Left kidney (tissue), 1 donor: ENCODE measurements at regions not wholly inside any gene's neighbourhood (a gene's known extent, or its start where the extent isn't known, plus 50 kb on each side); places are given as distances from the start of the nearest gene placed in this dataset.
A peak's percentile ranks its signal among the peaks of the same experiment; 100 is the strongest.

Experiments used
- DNase-seq: peaks from one replicate; pipeline ENCODE4 v3.0.0-alpha.2; 2013

DNA sequence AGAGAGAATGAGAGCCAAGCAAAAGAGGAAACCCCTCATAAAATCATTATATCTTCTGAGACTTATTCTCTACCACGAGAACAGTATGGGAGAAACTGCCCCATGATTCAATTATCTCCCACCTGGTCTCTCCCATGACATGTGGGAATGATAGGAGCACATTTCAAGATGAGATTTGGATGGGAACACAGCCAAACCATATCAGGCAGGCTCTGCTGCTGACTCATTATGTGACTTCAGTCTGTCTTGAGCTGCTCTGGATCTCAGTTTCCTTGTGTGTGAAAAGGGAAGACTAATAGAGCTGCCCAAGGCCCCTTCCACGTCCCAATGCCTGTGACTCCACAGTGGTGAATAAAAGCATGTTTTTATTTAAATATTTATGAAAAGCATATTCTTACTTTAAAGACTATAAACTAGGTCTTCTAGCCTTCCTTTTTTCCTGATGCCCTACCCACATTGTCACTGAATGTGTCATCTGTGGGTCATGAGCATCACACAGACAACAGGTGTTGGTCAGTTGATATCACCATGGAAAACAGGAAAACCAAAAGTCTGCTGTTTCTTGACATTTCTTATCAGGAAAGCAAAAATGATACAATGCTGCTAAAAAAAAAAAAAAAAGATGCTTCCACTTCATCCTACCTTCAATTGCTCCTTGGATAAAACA is 96.0 kb upstream of the PPP2R3A start:
- DNase-seq = no peak

DNA sequence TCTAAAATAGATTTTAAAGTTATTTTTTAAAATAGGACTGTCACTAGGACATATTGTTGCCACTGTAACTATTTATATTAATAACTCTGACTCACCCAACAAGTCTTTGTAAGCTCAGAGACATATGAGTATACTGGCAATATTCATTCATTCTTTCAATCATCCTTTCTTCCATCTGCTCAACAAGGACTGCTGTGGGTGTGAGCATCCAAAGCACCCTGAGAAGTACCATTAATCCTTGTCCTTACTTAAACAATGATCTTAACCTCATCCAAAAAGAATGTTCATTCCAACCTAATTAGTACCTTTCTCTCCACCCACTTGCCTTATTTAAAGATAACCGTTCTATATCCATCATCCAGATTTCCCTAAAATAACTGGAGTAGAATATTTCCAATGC is 94.2 kb upstream of the PPP2R3A start:
- DNase-seq = no peak

DNA sequence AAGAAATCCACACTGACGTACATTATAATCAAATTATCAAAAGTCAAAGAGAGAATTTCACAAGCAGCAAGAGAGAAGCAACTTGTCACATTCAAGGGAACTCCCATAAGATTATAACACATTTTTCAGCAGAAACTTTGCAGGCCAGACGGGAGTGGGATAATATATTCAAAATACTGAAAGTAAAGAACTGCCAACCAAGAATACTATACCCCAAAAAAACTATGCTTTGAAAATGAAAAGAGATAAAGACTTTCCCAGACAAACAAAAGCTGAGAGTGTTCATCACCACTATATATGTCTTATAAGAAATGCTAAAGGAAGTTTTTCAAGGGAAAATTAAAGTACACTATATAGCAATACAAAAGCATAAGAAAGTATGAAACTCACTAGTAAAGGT is 91.5 kb upstream of the PPP2R3A start:
- no peak for DNase-seq

DNA sequence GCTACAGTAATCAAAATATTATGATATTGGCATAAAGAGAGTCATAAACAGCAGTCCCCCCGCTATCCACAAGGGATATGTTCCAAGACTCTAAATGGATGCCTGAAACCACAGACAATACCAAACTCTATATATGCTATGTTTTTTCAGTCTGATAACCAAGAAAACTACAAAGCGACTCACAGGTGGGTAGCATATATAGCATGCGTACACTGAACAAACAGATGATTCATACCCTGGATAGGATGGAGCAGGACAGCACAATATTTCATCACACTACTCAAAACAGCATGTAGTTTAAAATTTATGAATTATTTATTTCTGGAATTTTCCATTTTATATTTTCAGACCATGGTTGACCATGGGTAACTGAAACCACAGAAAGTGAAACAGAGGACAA is 87.0 kb upstream of the PPP2R3A start:
- DNase-seq = no peak

GRCh38 chr3:135885885-135886284 is 79.6 kb upstream of the PPP2R3A start:
- DNase-seq = no peak

- DNase-seq = no peak
Measured at GRCh38 chr3:135887220-135887619, 78.3 kb upstream of the PPP2R3A start.

DNA sequence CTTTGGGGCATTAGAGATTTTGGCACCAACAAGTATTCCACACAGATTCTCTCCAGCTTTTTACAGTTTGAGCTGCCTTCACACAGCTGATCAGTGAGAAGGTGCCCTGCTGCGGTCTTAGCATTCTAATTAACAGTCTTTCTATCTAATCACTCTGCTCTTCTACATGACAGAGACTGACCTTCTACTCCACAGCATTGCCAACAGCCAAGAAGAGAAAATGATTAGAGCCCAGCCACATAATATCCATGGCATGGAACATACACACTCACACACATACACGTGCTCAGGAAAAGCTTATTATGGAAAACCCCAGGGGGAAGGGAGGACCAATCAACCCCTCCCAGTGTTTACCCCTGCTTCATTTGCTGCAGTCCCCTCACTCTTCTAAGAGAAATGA is 76.1 kb upstream of the PPP2R3A start:
- DNase-seq = no peak

DNA sequence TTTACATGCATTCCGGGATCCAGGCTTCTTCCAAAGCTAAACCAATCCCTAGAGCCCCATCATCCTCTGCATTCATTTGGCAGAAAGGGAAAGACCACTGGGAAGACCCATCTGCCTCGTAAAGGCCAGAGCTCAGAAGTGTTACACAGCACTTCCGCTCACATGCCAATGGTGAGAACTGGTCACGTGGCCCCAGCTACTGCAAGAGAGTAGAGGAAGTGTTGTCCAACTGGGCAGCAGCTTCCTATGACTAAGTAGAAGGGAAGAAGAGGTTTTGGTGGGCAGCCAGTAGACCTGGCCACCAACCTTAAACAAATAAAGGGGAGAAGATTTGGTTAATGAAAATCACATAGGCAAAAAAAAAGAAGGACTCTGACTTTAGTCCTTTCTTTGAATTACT is 74.4 kb upstream of the PPP2R3A start:
- no peak for DNase-seq

GRCh38 chr3:135895106-135895733 is 70.3 kb upstream of the PPP2R3A start:
- DNase-seq = peak; percentile 79

DNA sequence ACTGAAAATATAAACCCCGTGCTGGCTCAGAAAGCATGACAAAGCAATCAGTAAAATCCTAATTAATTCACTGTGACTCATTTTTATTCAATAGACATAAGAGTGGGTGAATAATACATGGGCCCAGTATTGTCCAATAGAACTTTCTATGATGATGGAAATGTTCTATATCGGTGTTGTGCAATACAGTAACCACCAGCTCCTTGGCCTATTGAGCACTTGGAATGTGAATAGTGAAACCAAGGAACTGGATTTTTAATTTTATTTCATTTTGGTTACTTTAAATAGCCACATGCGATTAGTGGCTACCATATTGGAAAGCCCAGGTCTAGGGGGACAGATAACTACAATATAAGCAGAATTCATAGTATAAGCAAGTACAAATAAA is 69.8 kb upstream of the PPP2R3A start:
- DNase-seq = no peak

- DNase-seq = no peak
Measured at GRCh38 chr3:135896613-135897012, 68.9 kb upstream of the PPP2R3A start.

DNA sequence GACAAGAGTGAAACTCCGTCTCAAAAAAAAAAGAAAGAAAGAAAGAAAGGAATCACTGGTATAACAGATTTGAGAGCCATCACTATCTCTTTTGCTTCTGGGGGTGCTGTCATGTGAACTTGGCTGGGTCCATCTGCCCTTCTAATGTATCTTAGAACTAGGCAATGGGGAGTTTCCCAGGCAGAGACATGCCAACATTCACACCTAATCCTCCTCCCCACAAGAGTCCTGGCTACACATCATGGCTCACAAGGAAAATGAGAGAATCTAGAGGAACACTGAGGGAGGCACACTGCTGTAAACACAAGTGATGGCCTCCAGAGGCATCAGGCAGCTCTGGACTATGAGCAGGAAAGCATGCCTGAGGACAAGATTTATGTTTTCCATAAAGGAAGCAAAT is 67.8 kb upstream of the PPP2R3A start:
- DNase-seq = no peak

DNA sequence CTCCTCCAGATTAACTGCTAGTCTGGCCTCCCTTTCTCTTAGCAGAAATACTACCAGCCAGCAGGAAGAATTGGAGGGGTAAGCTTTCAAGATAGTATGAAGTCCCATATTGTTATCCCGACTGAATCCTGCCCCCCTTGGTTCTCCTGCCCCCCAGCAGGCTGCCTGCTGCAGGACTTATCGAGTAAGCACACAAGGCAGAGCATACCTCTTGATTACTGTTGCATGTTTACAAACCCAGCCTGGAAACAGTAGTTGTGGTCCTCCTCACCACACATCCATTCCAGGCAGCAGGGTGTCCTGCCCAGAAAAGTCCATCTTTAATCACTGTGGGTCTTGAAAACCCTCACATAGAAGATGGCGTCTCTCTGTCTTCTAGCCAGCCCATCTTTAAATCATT is 66.8 kb upstream of the PPP2R3A start:
- DNase-seq = no peak

DNA sequence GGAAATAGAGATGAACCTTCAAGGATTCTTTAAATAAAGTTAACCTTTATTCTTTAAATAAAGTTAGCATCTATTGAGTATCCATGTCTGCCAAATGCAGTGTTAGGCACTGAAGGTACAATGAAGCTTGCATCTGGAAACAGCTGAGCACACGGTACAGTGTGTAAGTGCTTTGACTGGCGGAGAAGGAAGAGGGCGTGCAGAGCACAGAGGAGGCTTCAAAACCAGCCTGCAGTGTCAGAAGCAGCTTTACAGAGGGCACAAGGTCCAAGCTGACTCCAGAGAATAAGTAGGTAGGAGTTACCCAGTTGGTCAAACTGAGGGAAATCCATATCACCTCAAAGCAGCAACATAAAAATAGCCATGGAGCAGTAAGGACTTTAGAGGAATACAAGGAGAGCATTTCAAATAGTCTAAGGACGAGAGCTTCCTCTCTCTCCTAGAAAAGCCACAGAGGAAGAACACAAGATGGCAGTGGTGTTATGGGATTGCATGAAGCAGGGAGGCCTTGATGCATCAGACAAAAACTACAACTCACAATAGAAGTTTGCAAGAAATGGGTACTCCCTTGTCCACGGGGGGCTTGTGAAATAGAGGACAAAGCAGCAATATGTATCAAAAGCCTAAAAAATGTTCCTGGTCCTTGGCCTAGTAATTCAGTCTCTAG is 60.3 kb upstream of the PPP2R3A start:
- DNase-seq = no peak

- no peak for DNase-seq
Measured at GRCh38 chr3:135907422-135908165, 57.9 kb upstream of the PPP2R3A start.

DNA sequence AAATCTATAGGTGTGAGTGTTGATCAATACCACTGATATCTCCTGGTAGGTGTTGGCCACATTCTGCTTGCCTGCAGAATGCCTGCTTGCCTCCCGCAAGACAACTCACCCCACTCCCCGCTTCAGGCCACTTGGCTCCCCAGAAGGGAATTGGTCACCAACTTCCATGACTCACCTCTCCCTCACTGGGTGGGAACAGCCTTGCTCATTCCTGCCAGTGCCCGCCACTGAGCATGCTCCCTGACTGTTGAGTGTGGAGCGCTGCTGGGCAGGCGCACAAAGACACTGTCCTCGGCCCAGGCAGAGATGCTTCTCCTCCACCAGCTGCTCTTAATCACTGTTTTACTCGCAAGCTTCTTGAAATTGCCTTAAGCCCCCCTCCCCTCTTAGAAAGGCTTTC is 57.3 kb upstream of the PPP2R3A start:
- no peak for DNase-seq

DNA sequence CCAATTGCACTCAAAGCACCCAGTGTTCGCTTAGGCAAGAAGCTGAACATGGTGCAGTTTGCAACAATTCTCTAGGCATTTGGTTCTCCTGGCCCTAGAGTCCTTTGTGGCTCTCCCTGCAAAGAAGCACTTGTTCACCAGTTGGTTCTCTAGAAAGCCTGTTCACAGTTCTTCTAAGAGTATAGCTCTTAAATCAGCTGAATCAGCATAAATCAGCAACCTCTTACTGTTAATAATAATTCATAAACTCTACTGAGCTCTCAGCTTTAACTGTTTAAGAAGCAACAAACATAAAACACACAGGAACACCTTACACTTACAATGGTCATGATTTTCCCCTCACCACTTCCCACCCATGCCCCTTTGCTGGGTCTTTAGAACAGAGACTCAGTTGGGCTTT is 56.8 kb upstream of the PPP2R3A start:
- DNase-seq = no peak

- no peak for DNase-seq
Measured at GRCh38 chr3:135911110-135911509, 54.4 kb upstream of the PPP2R3A start.

GRCh38 chr3:135915206-135915605 is 50.3 kb upstream of the PPP2R3A start:
- no peak for DNase-seq
